ENCODE measurements at regions not wholly inside any gene's neighbourhood (a gene's known extent, or its start where the extent isn't known, plus 50 kb on each side); places are given as distances from the start of the nearest gene placed in this dataset.
A peak's percentile ranks its signal among the peaks of the same experiment; 100 is the strongest.

DNA sequence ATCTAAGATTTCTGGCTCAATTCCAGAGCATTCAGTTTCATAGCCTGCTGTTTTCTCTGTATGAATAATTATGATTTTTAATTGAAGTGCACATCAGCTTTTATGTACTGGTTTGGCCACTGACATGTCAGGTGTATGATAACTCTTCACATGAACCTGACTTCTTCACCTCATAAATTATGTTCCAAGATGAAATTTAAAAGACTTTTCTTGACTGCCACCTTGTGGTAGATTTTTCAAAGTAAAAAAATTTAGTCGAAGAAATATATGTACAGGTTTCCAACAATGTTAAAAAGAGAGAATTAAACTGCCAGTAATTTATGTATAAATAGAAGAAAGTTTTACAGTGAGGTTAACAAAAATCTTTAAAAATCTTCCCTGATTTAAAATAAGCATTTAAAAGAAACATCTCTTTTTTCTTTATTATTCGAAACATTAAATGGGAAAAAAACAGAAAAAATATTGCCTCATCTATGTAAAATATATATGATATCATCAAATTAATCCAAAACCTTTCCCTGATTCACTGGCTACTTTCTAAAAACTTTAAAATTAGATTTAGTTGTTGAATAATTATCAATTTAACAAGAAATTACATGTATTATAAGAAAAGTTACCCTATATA, 124.9 kb upstream of the ATXN7L3B start:
- DNase-seq: peak; percentile 9

- peak; percentile 10 for DNase-seq
These were observed 122.0 kb upstream of the ATXN7L3B start for GRCh38 chr12:74415633-74416032.

GRCh38 chr12:74418573-74418972, 119.1 kb upstream of the ATXN7L3B start:
- DNase-seq: no peak

DNA sequence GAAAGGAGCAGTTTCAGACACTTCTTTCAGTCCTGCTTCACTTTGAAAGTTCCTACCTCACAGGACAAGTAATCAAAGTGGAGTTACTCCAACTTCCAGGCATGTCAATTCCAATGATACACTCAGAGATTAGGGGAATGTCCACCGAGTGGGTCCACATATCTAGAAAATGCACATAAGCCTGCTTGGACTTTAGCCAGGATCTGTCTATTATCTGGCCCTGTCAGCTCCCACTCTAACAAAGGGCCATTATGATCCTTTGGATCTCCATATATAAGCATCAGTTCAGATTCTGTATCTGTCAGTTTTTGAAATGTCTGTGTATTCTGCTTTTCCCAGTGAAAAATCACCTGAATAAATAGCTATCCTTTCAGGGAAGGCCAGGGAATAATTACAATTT, 112.9 kb upstream of the ATXN7L3B start:
- DNase-seq: no peak

DNA sequence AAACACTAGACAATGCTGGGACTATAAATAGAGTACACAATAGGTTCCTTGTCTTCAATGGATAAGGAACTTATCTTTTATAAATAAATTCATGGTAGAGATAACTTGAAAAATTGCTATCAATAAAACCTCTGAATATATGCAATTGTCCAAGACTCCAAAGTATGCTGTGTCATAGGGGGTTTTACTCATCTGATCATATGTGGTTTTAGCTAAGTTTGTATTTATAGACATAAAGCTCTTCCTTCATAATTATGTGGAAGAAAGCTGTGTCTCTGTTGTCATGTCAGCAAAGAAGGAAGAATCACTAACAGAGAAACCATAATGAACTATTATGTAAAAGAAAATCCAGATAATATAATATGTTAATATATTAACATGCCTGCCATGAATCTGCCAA, 111.5 kb upstream of the ATXN7L3B start:
- no peak for DNase-seq

- DNase-seq: no peak
These were observed 108.1 kb upstream of the ATXN7L3B start for GRCh38 chr12:74429535-74429934.

DNA sequence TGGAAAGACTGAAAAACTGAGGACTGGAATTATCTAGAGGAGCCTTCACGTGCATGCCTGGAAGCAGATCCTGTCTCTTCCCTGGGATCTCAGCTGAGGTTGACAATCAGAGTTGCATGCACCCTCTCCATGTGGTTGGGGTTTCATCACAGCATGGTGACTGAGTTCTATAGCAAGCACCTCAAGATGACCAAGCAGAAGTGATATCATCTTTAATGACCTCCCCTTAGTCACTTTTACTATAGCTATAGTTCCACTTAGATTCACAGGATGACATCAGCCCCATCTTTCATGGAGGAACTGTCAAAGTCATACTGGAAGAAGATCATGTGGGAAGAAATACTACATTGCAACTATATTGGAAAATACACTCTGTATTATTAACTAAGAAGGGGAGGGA, 105.8 kb upstream of the ATXN7L3B start:
- DNase-seq: no peak

GRCh38 chr12:74440469-74440868, 97.2 kb upstream of the ATXN7L3B start:
- DNase-seq: no peak

DNA sequence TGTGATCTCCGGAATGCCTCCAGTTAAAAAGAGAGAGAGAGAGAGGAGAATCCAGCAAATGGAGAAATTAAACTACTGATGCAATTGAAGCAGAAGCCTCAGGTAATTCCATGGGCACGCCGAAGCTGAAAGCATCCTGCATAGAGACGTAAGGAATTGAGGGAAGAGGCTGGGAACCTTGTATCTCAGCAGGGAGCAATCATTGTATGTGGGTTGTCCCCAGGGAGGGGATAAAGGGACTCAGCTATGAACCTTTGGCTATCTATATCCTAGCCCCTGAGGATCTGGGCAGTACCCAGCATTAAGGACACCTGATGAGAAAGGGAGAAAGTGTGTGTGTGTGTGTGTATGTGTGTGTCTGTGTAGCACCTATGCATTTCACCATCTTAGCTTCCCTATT, 95.8 kb upstream of the ATXN7L3B start:
- DNase-seq: no peak

DNA sequence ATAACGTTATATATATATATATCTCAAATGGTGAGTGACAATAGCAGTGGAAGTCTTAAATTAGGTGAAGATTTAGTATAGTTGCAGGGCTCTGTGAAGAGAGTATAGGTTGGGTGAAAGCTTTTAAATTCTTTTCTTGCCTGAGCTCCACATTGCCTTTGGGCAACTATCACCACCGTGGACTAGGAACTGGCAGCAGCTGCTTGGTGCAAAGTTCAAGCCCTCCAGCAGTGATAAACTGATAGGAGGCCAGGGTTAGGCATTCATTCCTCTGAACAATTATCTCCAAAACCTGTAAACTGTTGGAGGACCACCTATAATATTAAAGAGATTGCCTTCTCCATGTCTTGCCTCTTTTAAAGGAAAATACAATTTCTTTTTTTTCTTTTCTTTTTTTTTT, 91.2 kb upstream of the ATXN7L3B start:
- DNase-seq: no peak

- peak; percentile 81 for DNase-seq
These were observed 87.8 kb upstream of the ATXN7L3B start for GRCh38 chr12:74449872-74450271.

- no peak for DNase-seq
These were observed 83.5 kb upstream of the ATXN7L3B start for GRCh38 chr12:74454109-74454508.

GRCh38 chr12:74455429-74455828, 82.2 kb upstream of the ATXN7L3B start:
- DNase-seq: no peak

GRCh38 chr12:74456431-74456830, 81.2 kb upstream of the ATXN7L3B start:
- no peak for DNase-seq

- DNase-seq: no peak
These were observed 69.2 kb upstream of the ATXN7L3B start for GRCh38 chr12:74468401-74468800.

DNA sequence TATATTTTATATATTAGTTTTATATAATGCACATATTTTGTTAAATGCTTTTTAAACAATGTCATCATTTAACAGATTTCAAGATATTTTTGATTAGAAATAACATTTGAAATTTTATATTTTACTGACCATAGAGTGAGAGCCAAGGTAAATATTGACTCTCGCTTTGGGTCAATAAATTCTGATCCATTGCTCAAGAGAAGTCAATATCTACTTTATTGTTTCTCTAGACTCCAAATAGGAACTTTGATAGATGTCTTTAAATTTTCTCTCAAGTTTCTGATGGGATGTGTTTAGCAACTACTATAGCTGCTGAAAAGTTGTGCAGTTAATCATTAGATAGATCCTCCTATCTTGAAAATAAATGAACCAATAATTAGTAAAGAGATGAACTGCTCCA, 61.4 kb upstream of the ATXN7L3B start:
- no peak for DNase-seq

GRCh38 chr12:74481078-74481477, 56.6 kb upstream of the ATXN7L3B start:
- DNase-seq: no peak

- DNase-seq: no peak
These were observed 55.5 kb upstream of the ATXN7L3B start for GRCh38 chr12:74482115-74482514.

DNA sequence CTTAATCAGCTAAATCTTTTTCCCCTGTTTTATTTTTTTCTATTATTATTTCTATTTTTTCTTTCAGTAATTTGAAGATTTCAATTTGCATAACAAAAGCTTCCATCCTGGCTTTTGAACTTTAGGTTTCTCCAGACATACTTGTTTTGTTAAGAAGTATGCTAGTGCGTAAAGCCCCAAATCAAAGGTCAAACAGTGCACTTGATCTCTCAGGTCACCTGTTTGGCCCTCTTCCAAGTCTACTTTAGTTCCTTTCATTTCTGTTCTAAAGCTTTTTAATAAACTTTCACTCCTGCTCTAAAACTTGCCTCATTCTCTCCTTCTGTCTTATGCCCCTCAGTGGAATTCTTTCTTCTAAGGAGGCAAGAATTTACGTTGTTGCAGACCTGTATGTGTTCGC, 54.6 kb upstream of the ATXN7L3B start:
- DNase-seq: no peak
